ENCODE measurements at regions not wholly inside any gene's neighbourhood (a gene's known extent, or its start where the extent isn't known, plus 50 kb on each side); places are given as distances from the start of the nearest gene placed in this dataset.
A peak's percentile ranks its signal among the peaks of the same experiment; 100 is the strongest.

GRCh38 chr7:159197066-159197975 is 52.7 kb upstream of the VIPR2 start:
- Histone ChIP-seq H3K9me2 (ENCODE audit: insufficient read depth, low read length) (no peaks in the 10 kb centered on the region), H3K4me3 (ENCODE audit: low read depth, low read length, poor library complexity, severe bottlenecking) (no peak overlapping the region), H3K79me2 (ENCODE audit: insufficient read depth, low read depth, low read length) (no peaks in the 10 kb centered on the region), H3K27ac (ENCODE audit: low read depth, low read length, poor library complexity, severe bottlenecking) (no peak overlapping the region), H2AFZ (ENCODE audit: low read length) (peak overlapping the region; percentile 27; the same call in 1 of the 2 replicates), H3K4me2 (ENCODE audit: low read length) (no peak overlapping the region), H4K20me1 (ENCODE audit: insufficient read depth, low read length) (no peaks in the 10 kb centered on the region), H3K4me1 (ENCODE audit: insufficient read depth, low read length, poor library complexity, severe bottlenecking) (no peaks in the 10 kb centered on the region), H3K36me3 (ENCODE audit: insufficient read depth, low read length) (no peaks in the 10 kb centered on the region), H3K9me3 (ENCODE audit: low read length) (no peaks in the 10 kb centered on the region)
- no peak for TF ChIP-seq EZH2phosphoT487 (IDR thresholded peaks at IDR 0.05; ENCODE audit: borderline replicate concordance, low read depth, low read length)
- TF ChIP-seq CTCF (conservative IDR thresholded peaks at IDR 0.05; ENCODE audit: low read length): no peak
- intact Hi-C loops (cut with micrococcal nuclease; ENCODE audit: unreplicated experiment): no loop called here
- POLR2A ChIA-PET: no interaction called here
- CTCF ChIA-PET (ENCODE audit: unreplicated experiment): no interaction called here
- no TSS peak for BruUV-seq (replicated peaks)
- peak; percentile 11 for DNase-seq (ENCODE audit: low spot score)

GRCh38 chr7:159196584-159196983 is 51.9 kb upstream of the VIPR2 start:
- no peaks in the 10 kb centered on the region for H3K36me3 ChIP-seq (ENCODE audit: insufficient read depth, low read length)
- no peak for DNase-seq (ENCODE audit: low spot score)
- intact Hi-C loops (cut with micrococcal nuclease; ENCODE audit: unreplicated experiment): no loop called here
- no peak overlapping the region for H2AFZ ChIP-seq (ENCODE audit: low read length)
- ChIA-PET POLR2A (interaction anchor here (0.7 kb wide), 1 partner anchor 10 kb away, joined by 4 read pairs; no protein-coding TSS in a partner anchor), CTCF (ENCODE audit: unreplicated experiment) (no interaction called here)
- no peak overlapping the region for H3K4me3 ChIP-seq (ENCODE audit: low read depth, low read length, poor library complexity, severe bottlenecking)
- BruUV-seq (replicated peaks): no TSS peak
- H3K79me2 ChIP-seq (ENCODE audit: insufficient read depth, low read depth, low read length): no peaks in the 10 kb centered on the region
- H3K9me2 ChIP-seq (ENCODE audit: insufficient read depth, low read length): no peaks in the 10 kb centered on the region
- H3K9me3 ChIP-seq (ENCODE audit: low read length): no peaks in the 10 kb centered on the region
- no peak overlapping the region for H3K27ac ChIP-seq (ENCODE audit: low read depth, low read length, poor library complexity, severe bottlenecking)
- no peak overlapping the region for H3K4me2 ChIP-seq (ENCODE audit: low read length)
- TF ChIP-seq EZH2phosphoT487 (IDR thresholded peaks at IDR 0.05; ENCODE audit: borderline replicate concordance, low read depth, low read length) (no peak), CTCF (conservative IDR thresholded peaks at IDR 0.05; ENCODE audit: low read length) (no peak)
- H4K20me1 ChIP-seq (ENCODE audit: insufficient read depth, low read length): no peaks in the 10 kb centered on the region
- no peaks in the 10 kb centered on the region for H3K4me1 ChIP-seq (ENCODE audit: insufficient read depth, low read length, poor library complexity, severe bottlenecking)

GRCh38 chr7:159195946-159196345 is 51.3 kb upstream of the VIPR2 start:
- Histone ChIP-seq H3K79me2 (ENCODE audit: insufficient read depth, low read depth, low read length) (no peaks in the 10 kb centered on the region), H3K4me1 (ENCODE audit: insufficient read depth, low read length, poor library complexity, severe bottlenecking) (no peaks in the 10 kb centered on the region), H2AFZ (ENCODE audit: low read length) (no peak overlapping the region), H3K36me3 (ENCODE audit: insufficient read depth, low read length) (no peaks in the 10 kb centered on the region), H4K20me1 (ENCODE audit: insufficient read depth, low read length) (no peaks in the 10 kb centered on the region), H3K9me2 (ENCODE audit: insufficient read depth, low read length) (no peaks in the 10 kb centered on the region), H3K4me2 (ENCODE audit: low read length) (no peak overlapping the region), H3K9me3 (ENCODE audit: low read length) (no peaks in the 10 kb centered on the region), H3K4me3 (ENCODE audit: low read depth, low read length, poor library complexity, severe bottlenecking) (no peak overlapping the region), H3K27ac (ENCODE audit: low read depth, low read length, poor library complexity, severe bottlenecking) (no peak overlapping the region)
- intact Hi-C loops (cut with micrococcal nuclease; ENCODE audit: unreplicated experiment): no loop called here
- BruUV-seq (replicated peaks): no TSS peak
- CTCF ChIA-PET (ENCODE audit: unreplicated experiment): no interaction called here
- POLR2A ChIA-PET: interaction anchor here (0.7 kb wide), 1 partner anchor 9 kb away, joined by 4 read pairs; no protein-coding TSS in a partner anchor
- TF ChIP-seq CTCF (conservative IDR thresholded peaks at IDR 0.05; ENCODE audit: low read length) (no peak), EZH2phosphoT487 (IDR thresholded peaks at IDR 0.05; ENCODE audit: borderline replicate concordance, low read depth, low read length) (no peak)
- no peak for DNase-seq (ENCODE audit: low spot score)
